DND-41 (cell line): ENCODE measurements at regions not wholly inside any gene's neighbourhood (a gene's known extent, or its start where the extent isn't known, plus 50 kb on each side); places are given as distances from the start of the nearest gene placed in this dataset.

ENCODE experiments used
- CTCF ChIP-seq: IDR thresholded peaks from 2 replicates; pipeline ENCODE4 v1.5.1; 2012; ENCODE audit warnings: borderline replicate concordance, low read length, moderate library complexity, mild to moderate bottlenecking; ENCODE audit not compliant: poor library complexity, severe bottlenecking; ENCODE audit errors: extremely low read depth
- EZH2 ChIP-seq: IDR thresholded peaks from 3 replicates; pipeline ENCODE4 v1.6.1; 2012; ENCODE audit warnings: borderline replicate concordance, low read depth, mild to moderate bottlenecking, moderate library complexity, low read length, inconsistent platforms; ENCODE audit not compliant: severe bottlenecking

DNA sequence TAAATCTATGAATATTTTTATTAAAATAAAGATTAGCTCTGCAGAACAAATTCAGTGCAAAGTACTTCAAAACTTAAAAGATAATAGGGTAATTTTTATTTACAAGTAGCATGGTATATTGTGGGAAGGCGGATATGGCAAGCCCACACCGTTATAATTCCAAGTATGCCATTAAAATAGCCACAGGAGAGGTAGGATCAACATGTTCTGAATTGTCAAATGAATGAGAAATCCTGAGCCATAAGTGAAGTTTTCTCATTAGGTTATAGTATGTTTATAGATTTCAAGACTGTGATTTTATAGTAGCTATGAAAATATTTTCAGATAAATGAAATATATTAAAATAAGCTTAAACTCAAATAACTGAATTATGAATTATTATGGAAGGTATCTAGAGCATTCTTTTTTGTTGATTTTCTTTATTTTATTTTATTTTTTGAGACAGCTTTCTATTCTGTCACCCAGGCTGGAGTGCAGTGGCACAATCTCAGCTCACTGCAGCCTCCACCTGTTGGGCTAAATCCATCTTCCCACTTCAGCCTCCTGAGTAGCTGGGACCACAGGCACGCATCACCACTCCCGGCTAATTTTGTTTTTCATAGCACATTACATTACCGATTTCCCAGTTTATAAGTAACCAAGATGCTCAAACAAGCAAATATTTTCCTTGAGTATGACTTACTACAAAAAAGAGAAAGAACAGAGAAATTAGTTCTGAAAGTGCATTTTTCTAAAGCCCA is 956.6 kb downstream of the GATA3 start:
- TF ChIP-seq CTCF = no peak
- no peak for TF ChIP-seq EZH2
